ENCODE measurements at regions not wholly inside any gene's neighbourhood (a gene's known extent, or its start where the extent isn't known, plus 50 kb on each side); places are given as distances from the start of the nearest gene placed in this dataset.

DNA sequence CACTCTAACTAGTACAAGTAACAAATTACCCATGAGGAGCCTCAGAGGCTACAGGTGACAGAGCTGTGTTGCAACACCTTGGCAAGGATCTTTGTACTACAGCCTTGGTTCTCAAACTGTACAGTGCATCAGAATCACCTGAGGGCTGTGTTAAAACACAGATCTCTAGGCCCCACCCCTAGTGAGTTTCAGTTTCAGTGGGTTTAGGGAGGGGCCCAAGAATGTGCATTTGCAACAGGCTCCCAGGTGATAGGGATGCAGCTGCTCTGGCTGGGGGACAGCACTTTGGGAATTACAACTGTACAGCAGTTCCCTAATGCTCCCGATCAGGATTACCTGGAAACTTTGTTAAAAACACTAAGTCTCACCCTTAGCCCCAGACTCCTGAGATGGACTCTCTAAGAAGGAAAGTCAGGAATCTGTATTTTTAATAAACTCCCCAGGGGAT lies 66.1 kb upstream of the NR2F2 start (continued):
- TF ChIP-seq FOSL1 (IDR thresholded peaks at IDR 0.05; ENCODE audit: insufficient read depth, low read depth, low read length) (no peak), CTBP2 (IDR thresholded peaks at IDR 0.05; ENCODE audit: borderline replicate concordance, insufficient read depth, insufficient read length, low read length) (no peak)

All from H1 (cell line).